GM12801 (cell line): ENCODE measurements at regions not wholly inside any gene's neighbourhood (a gene's known extent, or its start where the extent isn't known, plus 50 kb on each side); places are given as distances from the start of the nearest gene placed in this dataset.

ENCODE experiments used
- CTCF ChIP-seq: IDR thresholded peaks from one replicate; pipeline ENCODE4 v1.5.1; 2011; ENCODE audit warnings: control low read depth; ENCODE audit not compliant: insufficient read length; ENCODE audit errors: extremely low read depth

GRCh38 chr5:167030500-167031120 lies 1260.8 kb upstream of the WWC1 start:
- no peak for TF ChIP-seq CTCF

GRCh38 chr5:167036585-167036984 lies 1254.9 kb upstream of the WWC1 start:
- TF ChIP-seq CTCF = no peak

GRCh38 chr5:167049043-167049663 lies 1242.3 kb upstream of the WWC1 start:
- TF ChIP-seq CTCF = no peak

GRCh38 chr5:167049771-167050567 lies 1241.5 kb upstream of the WWC1 start:
- no peak for TF ChIP-seq CTCF

GRCh38 chr5:167050568-167051401 lies 1240.7 kb upstream of the WWC1 start:
- no peak for TF ChIP-seq CTCF

GRCh38 chr5:167051402-167051768 lies 1240.1 kb upstream of the WWC1 start:
- no peak for TF ChIP-seq CTCF

- no peak for TF ChIP-seq CTCF
These were observed 1238.7 kb upstream of the WWC1 start for GRCh38 chr5:167052791-167053190.
